AG04450 (cell line): ENCODE measurements at regions not wholly inside any gene's neighbourhood (a gene's known extent, or its start where the extent isn't known, plus 50 kb on each side); places are given as distances from the start of the nearest gene placed in this dataset.

Experiments used
- CTCF ChIA-PET: fragments of 300-600, 350-600 bp; formaldehyde crosslinking; extraction: SDS; loops from one replicate; lab custom pipeline; 2022; ENCODE audit warnings: antibody characterized with exemption, inconsistent platforms; lab: Charles Lee
- POLR2A ChIA-PET: fragments of 350-600 bp; formaldehyde crosslinking; extraction: SDS; loops from one replicate; lab custom pipeline; 2021; ENCODE audit warnings: antibody characterized with exemption, inconsistent platforms; lab: Yijun Ruan, JAX
- DNase-seq: peaks from one replicate; pipeline ENCODE4 v3.0.0-alpha.2; 2011; ENCODE audit warnings: low read depth, low spot score
- H3K27ac ChIP-seq: one replicate; pipeline ENCODE4 v1.5.1; 2012; ENCODE audit warnings: low read depth, low read length, control low read depth
- H3K27me3 ChIP-seq: one replicate; pipeline ENCODE4 v1.6.0; 2012; ENCODE audit warnings: low read length; ENCODE audit not compliant: control insufficient read depth, insufficient read depth
- H3K4me3 ChIP-seq: 2 replicates; pipeline ENCODE4 v1.5.1; 2011; ENCODE audit warnings: mild to moderate bottlenecking, low read depth, low read length, control low read depth
- H3K9me3 ChIP-seq: 2 replicates; pipeline ENCODE4 v1.5.1; 2012; ENCODE audit warnings: low read length; ENCODE audit not compliant: control insufficient read depth, insufficient read depth
- TF ChIP-seq, protein P1 (sequence below): IDR thresholded peaks from 2 replicates; pipeline ENCODE4 v1.5.1; 2011; ENCODE audit warnings: low read depth, low read length, control low read depth, inconsistent platforms

GRCh38 chr2:118250001-118250400 is 161.7 kb downstream of the INSIG2 start:
- H3K9me3 ChIP-seq = no peaks in the 10 kb centered on the region
- peaks cover 4% of the 10 kb centered on the region for H3K27me3 ChIP-seq
- no peak overlapping the region for H3K4me3 ChIP-seq
- TF ChIP-seq, protein P1, sequence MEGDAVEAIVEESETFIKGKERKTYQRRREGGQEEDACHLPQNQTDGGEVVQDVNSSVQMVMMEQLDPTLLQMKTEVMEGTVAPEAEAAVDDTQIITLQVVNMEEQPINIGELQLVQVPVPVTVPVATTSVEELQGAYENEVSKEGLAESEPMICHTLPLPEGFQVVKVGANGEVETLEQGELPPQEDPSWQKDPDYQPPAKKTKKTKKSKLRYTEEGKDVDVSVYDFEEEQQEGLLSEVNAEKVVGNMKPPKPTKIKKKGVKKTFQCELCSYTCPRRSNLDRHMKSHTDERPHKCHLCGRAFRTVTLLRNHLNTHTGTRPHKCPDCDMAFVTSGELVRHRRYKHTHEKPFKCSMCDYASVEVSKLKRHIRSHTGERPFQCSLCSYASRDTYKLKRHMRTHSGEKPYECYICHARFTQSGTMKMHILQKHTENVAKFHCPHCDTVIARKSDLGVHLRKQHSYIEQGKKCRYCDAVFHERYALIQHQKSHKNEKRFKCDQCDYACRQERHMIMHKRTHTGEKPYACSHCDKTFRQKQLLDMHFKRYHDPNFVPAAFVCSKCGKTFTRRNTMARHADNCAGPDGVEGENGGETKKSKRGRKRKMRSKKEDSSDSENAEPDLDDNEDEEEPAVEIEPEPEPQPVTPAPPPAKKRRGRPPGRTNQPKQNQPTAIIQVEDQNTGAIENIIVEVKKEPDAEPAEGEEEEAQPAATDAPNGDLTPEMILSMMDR = no peak
- POLR2A ChIA-PET = no interaction called here
- CTCF ChIA-PET = interaction anchor here (0.6 kb wide), 1 partner anchor 372 kb away, joined by 9 read pairs; no protein-coding TSS in a partner anchor
- no peak overlapping the region for H3K27ac ChIP-seq
- no peak for DNase-seq

GRCh38 chr2:118249531-118249930 is 161.3 kb downstream of the INSIG2 start:
- no peak for DNase-seq
- POLR2A ChIA-PET = no interaction called here
- CTCF ChIA-PET = no interaction called here
- Histone ChIP-seq H3K9me3 (no peaks in the 10 kb centered on the region), H3K27ac (no peak overlapping the region), H3K4me3 (no peak overlapping the region), H3K27me3 (peaks cover 4% of the 10 kb centered on the region)
- TF ChIP-seq, protein P1 = no peak

GRCh38 chr2:118246726-118247125 is 158.5 kb downstream of the INSIG2 start:
- Histone ChIP-seq H3K9me3 (no peaks in the 10 kb centered on the region), H3K4me3 (no peak overlapping the region), H3K27me3 (peaks cover 4% of the 10 kb centered on the region), H3K27ac (no peak overlapping the region)
- ChIA-PET CTCF (no interaction called here), POLR2A (no interaction called here)
- DNase-seq = no peak
- TF ChIP-seq, protein P1 = no peak

- ChIA-PET CTCF (no interaction called here), POLR2A (no interaction called here)
- no peak for DNase-seq
- Histone ChIP-seq H3K27me3 (peaks cover 4% of the 10 kb centered on the region), H3K4me3 (no peak overlapping the region), H3K27ac (no peak overlapping the region), H3K9me3 (no peaks in the 10 kb centered on the region)
- TF ChIP-seq, protein P1 = no peak
These were observed 157.8 kb downstream of the INSIG2 start for GRCh38 chr2:118246079-118246478.

- TF ChIP-seq, protein P1 = no peak
- H3K27me3 ChIP-seq = peaks cover 4% of the 10 kb centered on the region
- DNase-seq = no peak
- POLR2A ChIA-PET = no interaction called here
- H3K27ac ChIP-seq = no peak overlapping the region
- CTCF ChIA-PET = no interaction called here
- H3K4me3 ChIP-seq = no peak overlapping the region
- H3K9me3 ChIP-seq = no peaks in the 10 kb centered on the region
These were observed 156.4 kb downstream of the INSIG2 start for GRCh38 chr2:118244686-118245085.
